ENCODE measurements at regions not wholly inside any gene's neighbourhood (a gene's known extent, or its start where the extent isn't known, plus 50 kb on each side); places are given as distances from the start of the nearest gene placed in this dataset.
"Not testable (repeated sequence)": the region's sequence is repeated elsewhere in the genome, so short reads cannot be mapped to it uniquely, and the experiment has no call there.

GRCh38 chr4:82301390-82301789, 72.4 kb downstream of the HNRNPD start:
- H3K4me1 Mint-ChIP-seq (ENCODE audit: low read depth); H3K36me3 Mint-ChIP-seq (ENCODE audit: insufficient read depth); ATAC-seq; H3K4me3 Mint-ChIP-seq; H3K9me3 Mint-ChIP-seq; H3K27me3 Mint-ChIP-seq (ENCODE audit: low read depth); DNase-seq: not testable (repeated sequence)

- no peak for DNase-seq
- Mint-ChIP-seq H3K36me3 (ENCODE audit: insufficient read depth) (no peaks in the 10 kb centered on the region), H3K4me1 (ENCODE audit: low read depth) (peaks cover 10% of the 10 kb centered on the region), H3K9me3 (no peaks in the 10 kb centered on the region), H3K27me3 (ENCODE audit: low read depth) (no peaks in the 10 kb centered on the region), H3K4me3 (no peak overlapping the region)
- ATAC-seq = peak; percentile 95 to 99
Observed at GRCh38 chr4:82293304-82293703, 80.5 kb downstream of the HNRNPD start.

GRCh38 chr4:82287720-82288119, 86.1 kb downstream of the HNRNPD start:
- Mint-ChIP-seq H3K4me1 (ENCODE audit: low read depth) (peaks cover 17% of the 10 kb centered on the region), H3K4me3 (no peak overlapping the region), H3K9me3 (no peaks in the 10 kb centered on the region), H3K36me3 (ENCODE audit: insufficient read depth) (no peaks in the 10 kb centered on the region), H3K27me3 (ENCODE audit: low read depth) (no peaks in the 10 kb centered on the region)
- no peak for ATAC-seq
- DNase-seq = no peak

- no peaks in the 10 kb centered on the region for H3K9me3 Mint-ChIP-seq
- DNase-seq (peak; percentile 99), ATAC-seq (peak; percentile 98 to 99)
- no peaks in the 10 kb centered on the region for H3K27me3 Mint-ChIP-seq (ENCODE audit: low read depth)
- H3K4me3 Mint-ChIP-seq = peak overlapping the region; percentile 78
- H3K36me3 Mint-ChIP-seq (ENCODE audit: insufficient read depth) = no peaks in the 10 kb centered on the region
- peaks cover 14% of the 10 kb centered on the region for H3K4me1 Mint-ChIP-seq (ENCODE audit: low read depth)
Observed at GRCh38 chr4:82284858-82285805, 88.7 kb downstream of the HNRNPD start.

GRCh38 chr4:82284475-82284857, 89.3 kb downstream of the HNRNPD start:
- Mint-ChIP-seq H3K9me3 (no peaks in the 10 kb centered on the region), H3K36me3 (ENCODE audit: insufficient read depth) (no peaks in the 10 kb centered on the region), H3K4me1 (ENCODE audit: low read depth) (peaks cover 14% of the 10 kb centered on the region), H3K27me3 (ENCODE audit: low read depth) (no peaks in the 10 kb centered on the region), H3K4me3 (peak overlapping the region; percentile 78)
- no peak for ATAC-seq
- DNase-seq = no peak

GRCh38 chr4:82282875-82283274, 90.9 kb downstream of the HNRNPD start:
- H3K4me1 Mint-ChIP-seq (ENCODE audit: low read depth) = peaks cover 14% of the 10 kb centered on the region
- no peak for DNase-seq
- no peak for ATAC-seq
- no peaks in the 10 kb centered on the region for H3K9me3 Mint-ChIP-seq
- no peak overlapping the region for H3K4me3 Mint-ChIP-seq
- no peaks in the 10 kb centered on the region for H3K27me3 Mint-ChIP-seq (ENCODE audit: low read depth)
- H3K36me3 Mint-ChIP-seq (ENCODE audit: insufficient read depth) = no peaks in the 10 kb centered on the region

- DNase-seq; H3K9me3 Mint-ChIP-seq; H3K36me3 Mint-ChIP-seq (ENCODE audit: insufficient read depth); H3K4me3 Mint-ChIP-seq; H3K27me3 Mint-ChIP-seq (ENCODE audit: low read depth); H3K4me1 Mint-ChIP-seq (ENCODE audit: low read depth); ATAC-seq: not testable (repeated sequence)
Observed at GRCh38 chr4:82279550-82279949, 94.2 kb downstream of the HNRNPD start.

- Mint-ChIP-seq H3K4me3 (no peak overlapping the region), H3K27me3 (ENCODE audit: low read depth) (peaks cover 3% of the 10 kb centered on the region), H3K9me3 (no peaks in the 10 kb centered on the region), H3K36me3 (ENCODE audit: insufficient read depth) (no peaks in the 10 kb centered on the region), H3K4me1 (ENCODE audit: low read depth) (peaks cover 27% of the 10 kb centered on the region)
- ATAC-seq (no peak), DNase-seq (no peak)
Observed at GRCh38 chr4:82276332-82276640, 97.5 kb downstream of the HNRNPD start.

GRCh38 chr4:82275431-82276331, 98.1 kb downstream of the HNRNPD start:
- DNase-seq (no peak), ATAC-seq (no peak)
- Mint-ChIP-seq H3K4me1 (ENCODE audit: low read depth) (peaks cover 29% of the 10 kb centered on the region), H3K36me3 (ENCODE audit: insufficient read depth) (no peaks in the 10 kb centered on the region), H3K4me3 (no peak overlapping the region), H3K9me3 (no peaks in the 10 kb centered on the region), H3K27me3 (ENCODE audit: low read depth) (peaks cover 3% of the 10 kb centered on the region)

- H3K4me1 Mint-ChIP-seq (ENCODE audit: low read depth) = peaks cover 29% of the 10 kb centered on the region
- not testable (repeated sequence) for ATAC-seq; H3K27me3 Mint-ChIP-seq (ENCODE audit: low read depth); H3K36me3 Mint-ChIP-seq (ENCODE audit: insufficient read depth); H3K4me3 Mint-ChIP-seq; H3K9me3 Mint-ChIP-seq; DNase-seq
Observed at GRCh38 chr4:82274700-82275099, 99.1 kb downstream of the HNRNPD start.

- peaks cover 39% of the 10 kb centered on the region for H3K4me1 Mint-ChIP-seq (ENCODE audit: low read depth)
- ATAC-seq; H3K9me3 Mint-ChIP-seq; H3K4me3 Mint-ChIP-seq; DNase-seq; H3K36me3 Mint-ChIP-seq (ENCODE audit: insufficient read depth); H3K27me3 Mint-ChIP-seq (ENCODE audit: low read depth): not testable (repeated sequence)
Observed at GRCh38 chr4:82272523-82272922, 101.3 kb downstream of the HNRNPD start.

GRCh38 chr4:82271915-82272480, 101.8 kb downstream of the HNRNPD start:
- peaks cover 39% of the 10 kb centered on the region for H3K4me1 Mint-ChIP-seq (ENCODE audit: low read depth)
- not testable (repeated sequence) for H3K27me3 Mint-ChIP-seq (ENCODE audit: low read depth); ATAC-seq; H3K4me3 Mint-ChIP-seq; H3K36me3 Mint-ChIP-seq (ENCODE audit: insufficient read depth); DNase-seq; H3K9me3 Mint-ChIP-seq

- H3K4me3 Mint-ChIP-seq = no peak overlapping the region
- peaks cover 2% of the 10 kb centered on the region for H3K36me3 Mint-ChIP-seq (ENCODE audit: insufficient read depth)
- no peak for DNase-seq
- peaks cover 3% of the 10 kb centered on the region for H3K9me3 Mint-ChIP-seq
- H3K27me3 Mint-ChIP-seq (ENCODE audit: low read depth) = no peaks in the 10 kb centered on the region
- peaks cover 35% of the 10 kb centered on the region for H3K4me1 Mint-ChIP-seq (ENCODE audit: low read depth)
- ATAC-seq = no peak
Observed at GRCh38 chr4:82268826-82269193, 105.0 kb downstream of the HNRNPD start.

GRCh38 chr4:82268050-82268825, 105.6 kb downstream of the HNRNPD start:
- Mint-ChIP-seq H3K27me3 (ENCODE audit: low read depth) (no peaks in the 10 kb centered on the region), H3K9me3 (peaks cover 3% of the 10 kb centered on the region), H3K4me1 (ENCODE audit: low read depth) (peaks cover 32% of the 10 kb centered on the region), H3K36me3 (ENCODE audit: insufficient read depth) (peaks cover 2% of the 10 kb centered on the region), H3K4me3 (no peak overlapping the region)
- DNase-seq (peak; percentile 25), ATAC-seq (peak; percentile 85 to 87)
